Omental fat pad (tissue), 3 donors: ENCODE measurements at regions not wholly inside any gene's neighbourhood (a gene's known extent, or its start where the extent isn't known, plus 50 kb on each side); places are given as distances from the start of the nearest gene placed in this dataset.
A peak's percentile ranks its signal among the peaks of the same experiment; 100 is the strongest.

Experiments
- ATAC-seq: fragments of 150-250 bp; one replicate; pipeline ENCODE4 v1.9.1; 2016; ENCODE audit warnings: mild to moderate bottlenecking, moderate library complexity; ENCODE audit not compliant: low FRiP score
- DNase-seq: peaks from one replicate; pipeline ENCODE4 v3.0.0-alpha.2; 2019; ENCODE audit warnings: low spot score
- CTCF ChIP-seq, 3 donors: fragments of 450-650 bp; IDR thresholded peaks; one replicate each; pipeline ENCODE4 v1.5.1; 2016 to 2017; ENCODE audit warnings: antibody characterized with exemption in 3 of 3, mild to moderate bottlenecking in 3 of 3, moderate library complexity in 2 of 3

DNA sequence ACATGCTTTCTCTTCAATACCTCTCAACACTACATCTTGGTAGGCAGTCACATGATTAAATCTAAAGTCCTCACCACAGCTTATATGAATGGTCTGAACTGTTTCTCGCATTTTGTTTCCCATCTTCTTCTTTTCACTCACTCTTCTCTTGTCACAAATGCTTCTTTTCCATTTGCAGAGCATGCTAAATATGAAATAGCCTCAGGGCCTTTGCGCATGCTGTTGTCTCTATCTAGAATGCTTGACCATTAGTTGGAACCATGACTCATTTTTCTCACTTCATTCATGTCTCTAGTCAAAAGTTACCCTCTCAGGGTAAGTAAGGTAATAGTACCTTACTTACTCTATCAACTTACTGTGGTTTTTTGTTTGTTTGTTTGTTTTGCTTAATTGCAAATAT is 239.7 kb downstream of the PTPRC start:
- TF ChIP-seq CTCF (IDR thresholded peaks at IDR 0.05): no peak
- ATAC-seq (no peak), DNase-seq (no peak)

- DNase-seq: no peak
- TF ChIP-seq CTCF (IDR thresholded peaks at IDR 0.05): no peak
- no peak for ATAC-seq
These were observed 241.0 kb downstream of the PTPRC start for GRCh38 chr1:198879711-198880306.

DNA sequence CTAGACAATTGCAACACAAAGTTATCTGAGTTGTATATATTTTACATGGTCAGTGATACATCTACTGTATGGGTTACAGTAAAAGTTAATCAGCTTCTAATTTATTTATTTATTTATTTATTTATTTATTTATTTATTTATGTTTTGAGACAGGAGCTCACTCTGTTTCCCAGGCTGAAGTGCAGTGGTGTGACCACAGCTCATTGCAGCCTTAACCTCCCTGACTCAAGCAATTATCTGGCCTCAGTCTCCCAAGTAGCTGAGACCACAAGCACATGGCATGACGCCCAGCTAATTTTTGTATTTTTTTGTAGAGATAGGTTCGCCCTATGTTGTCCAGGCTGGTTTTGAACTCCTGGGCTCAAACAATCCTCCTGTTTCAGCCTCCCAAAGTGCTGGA is 241.6 kb downstream of the PTPRC start:
- no peak for DNase-seq
- no peak for TF ChIP-seq CTCF (IDR thresholded peaks at IDR 0.05)
- no peak for ATAC-seq

GRCh38 chr1:198880818-198881597 is 242.2 kb downstream of the PTPRC start:
- no peak for TF ChIP-seq CTCF (IDR thresholded peaks at IDR 0.05)
- peak; percentile 91 for ATAC-seq
- DNase-seq: no peak

- ATAC-seq: no peak
- no peak for TF ChIP-seq CTCF (IDR thresholded peaks at IDR 0.05)
- DNase-seq: no peak
These were observed 244.3 kb downstream of the PTPRC start for GRCh38 chr1:198883184-198883583.

- DNase-seq (no peak), ATAC-seq (no peak)
- TF ChIP-seq CTCF (IDR thresholded peaks at IDR 0.05): no peak
These were observed 249.0 kb downstream of the PTPRC start for GRCh38 chr1:198887866-198888265.

DNA sequence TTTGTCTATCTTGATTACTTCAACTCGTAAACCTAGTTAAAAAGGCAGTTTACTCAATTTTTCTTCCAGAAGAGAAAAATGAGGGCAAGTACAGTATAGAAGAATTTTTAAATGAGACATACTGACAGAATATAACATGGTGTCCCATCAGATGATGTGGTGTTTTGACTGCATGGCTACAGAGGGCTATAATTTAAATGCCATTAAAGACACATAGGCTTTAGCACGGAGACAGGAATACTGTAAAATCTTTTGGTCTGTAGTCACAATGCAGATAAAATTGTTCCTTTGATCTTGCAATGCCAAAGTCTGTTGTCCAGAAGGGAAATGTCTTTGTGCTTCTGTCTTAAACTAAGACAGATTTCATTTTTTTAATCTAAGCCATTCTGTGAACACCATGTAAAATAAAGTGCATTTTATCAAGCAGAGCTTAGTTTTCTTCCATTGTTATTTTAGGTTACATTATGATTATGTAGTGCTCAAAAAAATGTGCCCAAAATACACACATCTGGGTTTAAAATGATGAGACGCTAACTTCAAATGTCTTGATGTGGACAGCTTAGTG is 249.6 kb downstream of the PTPRC start:
- ATAC-seq: no peak

More for the DNA sequence above, 249.6 kb downstream of the PTPRC start:
- DNase-seq: no peak
- TF ChIP-seq CTCF (IDR thresholded peaks at IDR 0.05): no peak
